ENCODE measurements at regions not wholly inside any gene's neighbourhood (a gene's known extent, or its start where the extent isn't known, plus 50 kb on each side); places are given as distances from the start of the nearest gene placed in this dataset.

GRCh38 chr15:87662575-87662974 is 594.0 kb downstream of the NTRK3 start:
- TF ChIP-seq EZH2 (IDR thresholded peaks at IDR 0.05; ENCODE audit: borderline replicate concordance, low read depth, low read length, severe bottlenecking): no peak
- TF ChIP-seq, protein P1, sequence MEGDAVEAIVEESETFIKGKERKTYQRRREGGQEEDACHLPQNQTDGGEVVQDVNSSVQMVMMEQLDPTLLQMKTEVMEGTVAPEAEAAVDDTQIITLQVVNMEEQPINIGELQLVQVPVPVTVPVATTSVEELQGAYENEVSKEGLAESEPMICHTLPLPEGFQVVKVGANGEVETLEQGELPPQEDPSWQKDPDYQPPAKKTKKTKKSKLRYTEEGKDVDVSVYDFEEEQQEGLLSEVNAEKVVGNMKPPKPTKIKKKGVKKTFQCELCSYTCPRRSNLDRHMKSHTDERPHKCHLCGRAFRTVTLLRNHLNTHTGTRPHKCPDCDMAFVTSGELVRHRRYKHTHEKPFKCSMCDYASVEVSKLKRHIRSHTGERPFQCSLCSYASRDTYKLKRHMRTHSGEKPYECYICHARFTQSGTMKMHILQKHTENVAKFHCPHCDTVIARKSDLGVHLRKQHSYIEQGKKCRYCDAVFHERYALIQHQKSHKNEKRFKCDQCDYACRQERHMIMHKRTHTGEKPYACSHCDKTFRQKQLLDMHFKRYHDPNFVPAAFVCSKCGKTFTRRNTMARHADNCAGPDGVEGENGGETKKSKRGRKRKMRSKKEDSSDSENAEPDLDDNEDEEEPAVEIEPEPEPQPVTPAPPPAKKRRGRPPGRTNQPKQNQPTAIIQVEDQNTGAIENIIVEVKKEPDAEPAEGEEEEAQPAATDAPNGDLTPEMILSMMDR (IDR thresholded peaks at IDR 0.05; ENCODE audit: borderline replicate concordance, extremely low read depth, low read length, poor library complexity, severe bottlenecking): no peak
